Kidney tubule cell (primary cell): ENCODE measurements at regions not wholly inside any gene's neighbourhood (a gene's known extent, or its start where the extent isn't known, plus 50 kb on each side); places are given as distances from the start of the nearest gene placed in this dataset.

ENCODE experiments used
- DNase-seq: peaks from one replicate; pipeline ENCODE4 v3.0.0-alpha.2; 2018; ENCODE audit warnings: low spot score

GRCh38 chr6:8215631-8216030 lies 113.3 kb upstream of the EEF1E1 start:
- peak; percentile 68 for DNase-seq

DNA sequence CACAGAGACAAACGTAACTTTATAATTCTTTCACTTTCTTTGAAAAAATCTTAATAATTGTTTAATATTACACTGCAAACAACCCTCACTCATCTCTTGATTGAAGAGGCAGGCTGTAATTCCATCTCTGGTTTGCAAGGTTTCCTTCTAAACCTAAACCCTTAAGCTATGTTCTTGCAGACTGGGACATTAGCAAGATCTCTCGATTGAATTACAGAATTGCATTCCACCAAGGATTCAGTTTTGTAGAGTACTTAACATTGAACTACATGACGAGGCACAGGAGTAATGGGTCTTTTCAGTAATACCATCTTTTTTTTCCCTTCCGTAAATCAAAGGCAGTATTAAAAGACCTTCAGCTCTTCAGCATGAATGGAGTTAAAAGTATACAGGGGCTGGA lies 111.6 kb upstream of the EEF1E1 start:
- DNase-seq = no peak

GRCh38 chr6:8212720-8213434 lies 110.5 kb upstream of the EEF1E1 start:
- DNase-seq = no peak

GRCh38 chr6:8207869-8208191 lies 105.5 kb upstream of the EEF1E1 start:
- no peak for DNase-seq

- no peak for DNase-seq
Observed at GRCh38 chr6:8207191-8207868, 105.0 kb upstream of the EEF1E1 start.

DNA sequence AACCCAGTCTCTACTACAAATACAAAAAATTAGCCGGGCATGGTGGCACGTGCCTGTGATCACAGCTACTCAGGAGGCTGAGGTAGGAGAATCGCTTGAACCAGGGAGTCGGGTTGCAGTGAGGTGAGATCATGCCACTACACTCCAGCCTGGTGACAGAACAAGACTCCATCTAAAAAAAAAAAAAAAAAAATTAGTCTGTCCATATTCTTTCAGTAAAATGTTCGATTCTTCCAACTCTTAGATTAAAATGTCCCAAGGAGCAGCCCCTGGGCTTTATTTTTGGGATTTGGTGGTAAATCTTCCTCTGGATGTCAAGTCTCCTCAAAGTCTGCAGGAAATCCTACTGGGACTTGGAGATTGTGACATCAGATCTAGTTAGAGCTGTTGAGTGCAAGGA lies 101.0 kb upstream of the EEF1E1 start:
- no peak for DNase-seq

DNA sequence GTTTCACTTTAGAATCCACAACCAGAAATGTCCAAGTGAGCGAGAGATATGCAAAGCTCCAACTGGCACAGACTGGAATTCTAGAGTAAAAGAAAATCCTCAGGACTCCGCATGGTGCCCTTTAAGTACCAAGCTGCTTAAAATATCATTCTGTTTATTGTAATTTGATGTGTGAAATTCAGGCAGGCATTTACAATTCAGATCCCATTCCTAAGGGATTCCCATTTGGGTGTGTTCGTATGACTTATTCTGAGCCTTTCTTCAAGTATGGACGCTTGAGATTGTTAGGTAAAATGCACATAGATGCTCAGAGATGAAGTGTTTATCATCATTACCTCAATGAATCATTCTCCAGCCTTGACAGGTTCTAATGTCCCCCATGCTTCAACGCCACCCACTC lies 99.3 kb upstream of the EEF1E1 start:
- DNase-seq = no peak

DNA sequence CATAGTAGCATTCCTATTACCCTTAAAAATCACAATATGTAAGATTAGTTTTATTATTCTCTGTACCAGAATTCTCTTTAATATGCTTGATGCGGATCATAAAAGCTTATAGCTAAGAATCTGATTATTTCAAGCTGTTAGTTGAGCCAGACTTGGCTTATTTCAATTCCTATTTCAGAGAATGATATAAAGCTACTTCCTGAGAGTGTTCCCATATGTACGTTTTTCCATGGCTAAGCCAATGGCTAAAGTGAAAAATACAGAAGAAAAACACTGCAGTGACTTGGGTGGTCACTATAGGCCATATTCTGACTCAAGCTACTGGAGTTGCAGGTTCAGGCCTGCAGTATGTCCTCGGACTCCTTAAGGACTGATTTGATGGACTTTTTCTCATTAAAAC lies 97.9 kb upstream of the EEF1E1 start:
- DNase-seq = no peak

DNA sequence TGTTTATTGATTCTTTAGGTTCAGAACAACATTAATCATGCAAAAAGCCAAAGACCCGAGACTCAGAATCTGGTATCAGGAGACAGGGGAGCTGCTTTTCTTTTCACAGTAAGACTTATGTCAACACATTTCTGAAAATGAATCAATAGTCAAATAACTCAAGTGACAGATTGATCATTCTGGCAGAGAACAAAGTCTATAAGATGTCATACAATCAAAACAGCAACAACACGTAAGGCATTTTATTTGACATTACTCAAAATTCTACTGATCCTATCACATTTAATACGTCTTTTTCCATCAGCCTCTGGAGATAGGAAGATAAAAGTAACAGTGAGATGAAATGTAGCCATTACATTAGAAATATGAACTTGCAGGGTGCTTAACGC lies 93.4 kb upstream of the EEF1E1 start:
- DNase-seq = no peak

GRCh38 chr6:8195040-8195713 lies 92.8 kb upstream of the EEF1E1 start:
- DNase-seq = no peak

GRCh38 chr6:8194490-8194889 lies 92.1 kb upstream of the EEF1E1 start:
- peak; percentile 84 for DNase-seq

- peak; percentile 74 for DNase-seq
Observed at GRCh38 chr6:8193541-8193940, 91.2 kb upstream of the EEF1E1 start.

DNA sequence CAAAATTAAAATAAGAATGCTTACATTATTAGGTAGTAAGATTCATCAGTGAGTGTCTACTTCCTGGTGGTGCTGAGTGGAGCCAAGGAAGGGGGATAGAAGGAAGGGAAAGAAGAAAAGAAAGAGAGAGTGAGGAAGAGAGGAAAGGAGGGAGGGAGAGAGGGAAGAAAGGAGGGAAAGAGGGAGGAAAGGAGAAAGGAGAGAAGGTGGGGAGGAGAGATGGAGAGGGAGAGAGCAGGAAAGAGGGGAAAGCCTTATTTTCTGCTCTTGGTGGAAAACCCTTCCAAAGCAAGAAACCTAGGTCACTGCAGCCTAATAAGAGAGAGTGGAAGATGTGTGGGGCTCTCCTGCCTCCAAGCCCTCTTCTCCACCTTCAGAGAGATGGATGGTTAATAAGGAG lies 90.2 kb upstream of the EEF1E1 start:
- no peak for DNase-seq

- DNase-seq = no peak
Observed at GRCh38 chr6:8192067-8192466, 89.7 kb upstream of the EEF1E1 start.

DNA sequence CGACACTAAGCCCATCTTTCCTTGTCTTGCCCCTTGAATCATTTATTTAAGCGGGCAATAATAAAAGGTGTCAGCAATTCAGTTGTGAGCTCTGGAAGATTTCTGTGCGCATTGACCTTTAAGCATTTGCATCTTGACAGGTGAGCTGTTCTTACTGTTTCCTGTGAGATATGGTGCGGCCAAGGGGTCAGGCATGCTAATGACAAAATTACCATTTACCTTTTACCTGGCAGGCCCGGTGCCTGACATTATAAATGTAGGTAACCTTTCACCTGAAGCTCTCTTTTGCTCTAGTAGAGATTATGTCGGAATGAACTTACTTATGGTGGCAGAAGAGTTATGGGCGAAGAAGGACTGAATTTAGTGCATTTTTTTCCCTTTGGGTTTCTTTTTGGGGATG lies 89.3 kb upstream of the EEF1E1 start:
- DNase-seq = no peak

- no peak for DNase-seq
Observed at GRCh38 chr6:8187209-8187608, 84.9 kb upstream of the EEF1E1 start.

- DNase-seq = no peak
Observed at GRCh38 chr6:8182902-8183665, 80.7 kb upstream of the EEF1E1 start.

DNA sequence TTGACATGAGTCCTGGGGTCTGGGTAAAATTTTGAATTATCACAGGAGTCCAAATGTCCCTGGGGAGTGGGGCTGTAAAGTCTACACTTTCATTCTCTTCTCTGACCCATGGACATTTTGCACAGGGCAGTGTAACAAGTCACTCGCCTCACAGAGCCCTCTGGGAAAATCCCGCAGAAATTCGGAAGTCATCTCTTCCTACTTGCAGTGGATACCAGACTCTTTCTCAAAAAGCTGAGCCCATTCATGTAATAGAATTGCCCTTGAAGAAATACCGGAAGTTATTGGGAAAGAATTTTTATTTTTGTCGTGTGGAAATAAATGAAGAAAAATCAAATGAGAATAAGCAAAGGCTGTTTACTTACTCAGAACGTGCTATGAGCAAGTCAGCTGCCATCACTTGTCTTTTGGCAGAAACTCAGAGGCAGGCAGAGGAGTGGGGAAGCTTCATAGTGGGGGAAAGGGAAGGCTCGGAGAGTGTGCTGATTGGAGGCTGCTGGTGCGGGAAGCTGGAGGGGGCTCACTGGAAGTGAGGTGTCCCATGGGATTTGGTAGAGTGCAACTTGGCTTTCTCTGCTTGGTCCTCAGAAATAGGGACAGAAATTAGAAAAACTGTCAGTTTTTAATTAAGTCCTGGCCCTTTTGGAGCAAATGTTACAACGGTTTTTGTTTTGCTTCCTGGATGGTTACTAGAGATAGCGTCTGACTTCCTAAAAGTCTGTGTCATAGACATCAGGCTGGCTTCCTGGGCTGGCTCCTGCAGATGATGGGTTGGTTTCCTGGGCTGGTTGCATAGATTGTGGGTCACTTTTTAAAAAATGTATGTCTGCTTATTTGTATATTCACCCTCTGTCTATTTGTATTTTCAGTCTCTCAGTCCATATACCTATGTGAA lies 79.8 kb upstream of the EEF1E1 start:
- DNase-seq = no peak

DNA sequence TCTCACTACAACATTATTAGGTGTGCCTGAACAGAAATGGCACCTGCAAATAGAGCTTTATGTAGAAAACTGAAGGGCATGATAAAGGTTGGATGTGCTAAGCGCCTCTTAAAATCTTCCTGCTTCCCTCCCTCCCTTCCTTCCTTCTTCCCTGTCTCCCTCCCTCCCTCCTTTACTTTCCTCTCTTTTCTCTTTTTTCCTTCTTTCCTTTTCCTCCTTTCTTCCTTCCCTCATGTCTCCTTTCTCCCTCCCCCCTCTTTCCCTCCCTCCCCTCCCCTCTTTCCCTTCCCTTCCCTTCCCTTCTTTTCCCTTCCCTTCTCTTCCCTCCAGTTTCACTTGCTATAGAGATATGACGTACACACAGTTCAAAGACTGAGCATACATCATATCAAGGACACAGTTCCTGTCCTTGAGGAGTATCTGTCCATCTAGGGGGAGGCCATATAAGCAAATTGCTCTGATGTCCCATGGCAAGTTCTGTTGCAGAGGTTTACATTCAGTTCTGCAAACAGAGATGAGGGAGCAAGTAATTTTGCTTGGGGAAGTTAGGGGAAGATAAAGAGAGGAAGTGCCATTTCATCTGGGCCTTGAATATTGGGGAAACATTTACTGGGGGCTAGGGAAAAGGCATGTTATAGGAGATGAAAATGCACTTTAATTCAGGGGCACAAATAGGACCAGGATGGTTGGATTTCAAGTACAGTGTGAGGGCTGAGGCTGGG lies 79.0 kb upstream of the EEF1E1 start:
- DNase-seq = no peak

DNA sequence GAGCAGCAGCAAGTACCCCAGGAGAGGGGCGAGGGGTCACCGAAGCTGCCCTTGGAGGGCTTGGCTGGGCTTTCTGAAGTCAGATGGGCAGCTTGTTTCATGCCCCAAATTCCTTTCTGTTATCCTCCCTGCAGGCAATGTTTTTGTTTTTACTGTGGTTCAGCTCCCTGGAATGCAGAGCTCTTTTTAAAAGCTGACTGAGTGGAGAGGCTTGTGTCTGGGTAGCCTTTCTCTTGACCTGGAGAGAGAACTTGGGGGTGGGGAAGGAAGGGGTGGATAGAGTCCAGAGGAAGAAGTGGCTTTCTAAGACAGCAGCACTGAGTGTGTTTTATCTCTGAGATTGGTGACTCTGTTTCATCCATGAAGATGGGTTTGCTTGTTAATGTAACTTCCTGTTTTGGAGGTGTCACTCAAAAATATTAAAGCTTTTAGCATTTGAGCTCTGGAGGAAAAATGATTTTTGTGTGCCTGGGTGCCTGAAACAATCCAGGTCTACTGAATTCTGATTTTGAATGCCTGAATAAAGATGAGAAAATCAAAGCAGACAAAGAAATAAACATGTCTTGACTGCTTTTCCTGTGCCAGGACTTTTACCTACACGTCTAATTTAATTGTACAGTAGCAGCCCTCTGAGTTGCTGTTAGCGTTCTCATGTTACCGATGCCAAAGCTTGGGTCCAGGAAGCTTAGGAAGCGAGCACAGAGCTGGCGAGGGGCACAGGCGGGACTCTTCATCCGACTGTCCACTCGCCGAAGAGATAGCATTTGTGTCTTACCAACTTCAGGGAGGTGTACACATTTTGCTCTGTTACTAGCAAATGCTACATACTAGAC lies 78.2 kb upstream of the EEF1E1 start:
- peak; percentile 84 for DNase-seq
